Testis (tissue), 2 donors: ENCODE measurements at regions not wholly inside any gene's neighbourhood (a gene's known extent, or its start where the extent isn't known, plus 50 kb on each side); places are given as distances from the start of the nearest gene placed in this dataset.

ENCODE experiments used
- DNase-seq: peaks from one replicate; pipeline ENCODE4 v3.0.0-alpha.2; 2019
- H3K27ac ChIP-seq, 2 donors: fragments of 200-600 bp; sonication (generic); one replicate each; pipeline ENCODE4 v1.5.1; 2019
- H3K27me3 ChIP-seq: fragments of 200-600 bp; sonication (generic); one replicate; pipeline ENCODE4 v1.5.1; 2019
- H3K36me3 ChIP-seq: fragments of 200-600 bp; sonication (generic); one replicate; pipeline ENCODE4 v1.5.1; 2017; ENCODE audit warnings: low read depth; ENCODE audit errors: missing control alignments
- H3K4me1 ChIP-seq: fragments of 200-600 bp; sonication (generic); one replicate; pipeline ENCODE4 v1.5.1; 2019
- H3K4me3 ChIP-seq, 2 donors: fragments of 200-600 bp; sonication (generic); one replicate each; pipeline ENCODE4 v1.5.1; 2017 to 2019
- H3K9me3 ChIP-seq: fragments of 200-600 bp; sonication (generic); one replicate; pipeline ENCODE4 v1.5.1; 2017
- CTCF ChIP-seq, 3 experiments: fragments of 450-650 bp in 2 of 3; fragments of 200-600 bp in 1 of 3; sonication (generic) in 1 of 3; IDR thresholded peaks; one replicate each; pipeline ENCODE4 v1.5.1; 2016 to 2019; ENCODE audit warnings: antibody characterized with exemption in 3 of 3, mild to moderate bottlenecking in 2 of 3, moderate library complexity in 1 of 3
- POLR2A ChIP-seq: fragments of 450-650 bp; IDR thresholded peaks from one replicate; pipeline ENCODE4 v1.6.1; 2017; ENCODE audit warnings: antibody characterized with exemption, mild to moderate bottlenecking, moderate library complexity
- WGBS, 2 donors: methylation state at CpG; one replicate each; pipeline ENCODE4 v1.1.5; 2018; 5-methylcytosine and 5-hydroxymethylcytosine counted together
- intact Hi-C: fragments of 100-400 bp; cut with DNase I; formaldehyde crosslinking; loops from one replicate; pipeline ENCODE4 v1.15.1; 2023; ENCODE audit warnings: low total_unique reads

- H3K27ac ChIP-seq, result no peak overlapping the region
- no peaks in the 10 kb centered on the region for H3K4me1 ChIP-seq
- H3K4me3 ChIP-seq, result no peak overlapping the region
- no peak for DNase-seq
- H3K36me3 ChIP-seq, result no peaks in the 10 kb centered on the region
- no peak for TF ChIP-seq CTCF (IDR thresholded peaks at IDR 0.05)
- TF ChIP-seq POLR2A, result no peak
- H3K27me3 ChIP-seq, result no peaks in the 10 kb centered on the region
- no peaks in the 10 kb centered on the region for H3K9me3 ChIP-seq
- intact Hi-C loops, result no loop called here
- WGBS, 2 donors, result 39 to 42% methylated on average over 18 of the region's 18 CpGs
Measured at GRCh38 chr5:2801577-2802525, 50.4 kb upstream of the IRX2 start.
